Breast epithelium (tissue), 3 donors: ENCODE measurements at regions not wholly inside any gene's neighbourhood (a gene's known extent, or its start where the extent isn't known, plus 50 kb on each side); places are given as distances from the start of the nearest gene placed in this dataset.

Experiments
- POLR2A ChIP-seq: fragments of 450-650 bp; IDR thresholded peaks from one replicate; pipeline ENCODE4 v1.6.1; 2016; ENCODE audit warnings: antibody characterized with exemption, mild to moderate bottlenecking, moderate library complexity
- POLR2AphosphoS5 ChIP-seq, 3 donors: sonication (generic); formaldehyde crosslinking; IDR thresholded peaks; one replicate each; pipeline ENCODE4 v1.6.1; 2017; ENCODE audit warnings: antibody characterized with exemption in 3 of 3
- TF ChIP-seq, protein P1 (sequence below), 3 donors: fragments of 450-650 bp; IDR thresholded peaks; one replicate each; pipeline ENCODE4 v1.5.1; 2016 to 2017; ENCODE audit warnings: antibody characterized with exemption in 3 of 3, mild to moderate bottlenecking in 3 of 3, moderate library complexity in 3 of 3

DNA sequence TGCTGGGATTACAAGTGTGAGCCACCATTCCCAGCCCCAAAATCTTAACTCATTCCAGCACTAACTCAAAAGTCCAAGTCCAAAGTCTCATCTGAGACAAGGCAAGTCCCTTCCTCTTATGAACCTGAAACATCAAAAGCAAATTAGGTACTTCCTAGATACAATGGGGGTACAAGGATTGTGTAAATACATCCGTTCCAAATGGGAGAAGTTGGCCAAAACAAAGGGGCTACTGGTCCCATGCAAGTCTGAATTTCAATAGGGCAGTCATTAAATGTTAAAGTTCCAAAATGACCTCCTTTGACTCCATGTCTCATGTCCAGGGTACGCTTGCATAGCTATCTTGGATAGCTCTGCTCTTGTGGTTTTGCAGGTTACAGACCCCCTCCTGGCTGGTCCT is 94.7 kb upstream of the PPM1H start:
- no peak for TF ChIP-seq POLR2A
- no peak for TF ChIP-seq POLR2AphosphoS5 (IDR thresholded peaks at IDR 0.05)
- TF ChIP-seq, protein P1, sequence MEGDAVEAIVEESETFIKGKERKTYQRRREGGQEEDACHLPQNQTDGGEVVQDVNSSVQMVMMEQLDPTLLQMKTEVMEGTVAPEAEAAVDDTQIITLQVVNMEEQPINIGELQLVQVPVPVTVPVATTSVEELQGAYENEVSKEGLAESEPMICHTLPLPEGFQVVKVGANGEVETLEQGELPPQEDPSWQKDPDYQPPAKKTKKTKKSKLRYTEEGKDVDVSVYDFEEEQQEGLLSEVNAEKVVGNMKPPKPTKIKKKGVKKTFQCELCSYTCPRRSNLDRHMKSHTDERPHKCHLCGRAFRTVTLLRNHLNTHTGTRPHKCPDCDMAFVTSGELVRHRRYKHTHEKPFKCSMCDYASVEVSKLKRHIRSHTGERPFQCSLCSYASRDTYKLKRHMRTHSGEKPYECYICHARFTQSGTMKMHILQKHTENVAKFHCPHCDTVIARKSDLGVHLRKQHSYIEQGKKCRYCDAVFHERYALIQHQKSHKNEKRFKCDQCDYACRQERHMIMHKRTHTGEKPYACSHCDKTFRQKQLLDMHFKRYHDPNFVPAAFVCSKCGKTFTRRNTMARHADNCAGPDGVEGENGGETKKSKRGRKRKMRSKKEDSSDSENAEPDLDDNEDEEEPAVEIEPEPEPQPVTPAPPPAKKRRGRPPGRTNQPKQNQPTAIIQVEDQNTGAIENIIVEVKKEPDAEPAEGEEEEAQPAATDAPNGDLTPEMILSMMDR (IDR thresholded peaks at IDR 0.05), result no peak
